ENCODE measurements at regions not wholly inside any gene's neighbourhood (a gene's known extent, or its start where the extent isn't known, plus 50 kb on each side); places are given as distances from the start of the nearest gene placed in this dataset.

DNA sequence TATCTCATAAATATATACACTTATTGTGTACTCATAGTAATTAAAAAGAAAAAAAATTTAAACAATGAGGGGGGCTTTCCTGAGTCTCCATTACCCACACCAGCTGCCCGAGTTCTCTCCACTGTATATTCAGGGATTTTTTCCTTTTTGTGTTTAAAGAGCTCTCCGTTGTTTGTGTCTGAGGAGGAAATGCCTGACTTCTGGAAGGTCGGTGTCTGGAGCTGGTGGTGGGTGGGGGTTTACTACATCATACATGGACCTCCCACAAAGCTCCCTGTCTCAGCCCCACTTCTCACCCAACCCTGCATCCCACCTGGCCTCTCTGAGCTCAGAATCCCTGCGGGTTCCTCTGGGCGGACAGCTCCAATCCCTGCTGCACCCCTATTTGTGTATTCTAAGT, 64.1 kb upstream of the ETV3 start:
- DNase-seq = no peak

DNA sequence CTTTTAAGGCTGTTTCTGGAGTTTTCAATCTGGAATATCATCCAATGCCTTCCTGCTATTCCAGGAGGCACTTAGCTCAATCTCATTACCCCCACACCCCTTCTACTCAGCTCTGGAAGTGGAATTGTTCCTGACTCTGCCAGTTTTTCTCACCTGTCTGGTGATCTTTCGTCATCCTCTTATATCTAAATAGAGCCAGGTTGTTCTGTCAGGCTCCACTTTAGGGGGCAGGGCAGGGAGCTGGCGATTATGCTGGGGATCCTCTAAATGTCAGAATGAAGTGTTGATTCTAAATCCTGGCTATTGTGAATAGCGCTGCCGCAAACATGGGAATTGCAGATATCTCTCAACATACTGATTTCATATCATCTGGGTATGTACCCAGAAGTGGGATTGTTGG, 63.6 kb upstream of the ETV3 start:
- peak; percentile 27 for DNase-seq

DNA sequence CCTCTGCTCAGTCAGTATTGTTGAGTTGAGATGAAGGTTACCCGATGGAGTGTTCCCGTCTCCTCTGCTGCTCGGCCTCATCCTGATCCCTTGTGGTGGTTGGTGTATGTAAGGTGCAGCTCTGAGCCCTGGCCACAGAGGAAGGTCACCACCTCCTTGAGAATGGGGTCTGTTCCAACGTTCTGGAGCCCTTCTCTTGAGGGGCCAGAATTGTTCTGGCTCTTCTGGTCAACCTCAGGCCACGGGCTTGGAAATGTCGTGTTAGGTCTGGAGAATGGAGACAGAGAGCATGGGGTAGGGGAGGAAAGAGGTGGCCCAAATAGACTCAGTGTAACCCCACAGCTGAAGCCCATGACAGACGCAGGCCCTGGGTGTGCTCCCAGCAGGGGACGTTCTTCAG, 62.3 kb upstream of the ETV3 start:
- no peak for DNase-seq

DNA sequence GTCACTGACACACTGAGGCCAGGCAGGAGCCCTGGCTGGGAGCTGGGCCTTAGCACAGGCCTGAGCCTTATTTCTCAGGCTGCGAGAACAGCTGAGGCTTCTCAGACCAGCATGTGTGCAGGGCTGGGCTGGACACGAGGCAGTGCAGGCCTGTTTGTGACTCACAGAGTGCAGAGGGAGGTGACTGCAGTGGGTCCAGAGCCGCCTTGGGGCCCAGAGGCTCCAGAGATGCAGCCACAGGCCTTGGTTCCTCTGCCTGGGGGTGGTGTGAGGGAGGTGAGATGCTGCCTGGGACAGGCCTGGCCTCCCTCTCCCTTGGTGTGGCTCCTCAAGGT, 61.2 kb upstream of the ETV3 start:
- DNase-seq = no peak

DNA sequence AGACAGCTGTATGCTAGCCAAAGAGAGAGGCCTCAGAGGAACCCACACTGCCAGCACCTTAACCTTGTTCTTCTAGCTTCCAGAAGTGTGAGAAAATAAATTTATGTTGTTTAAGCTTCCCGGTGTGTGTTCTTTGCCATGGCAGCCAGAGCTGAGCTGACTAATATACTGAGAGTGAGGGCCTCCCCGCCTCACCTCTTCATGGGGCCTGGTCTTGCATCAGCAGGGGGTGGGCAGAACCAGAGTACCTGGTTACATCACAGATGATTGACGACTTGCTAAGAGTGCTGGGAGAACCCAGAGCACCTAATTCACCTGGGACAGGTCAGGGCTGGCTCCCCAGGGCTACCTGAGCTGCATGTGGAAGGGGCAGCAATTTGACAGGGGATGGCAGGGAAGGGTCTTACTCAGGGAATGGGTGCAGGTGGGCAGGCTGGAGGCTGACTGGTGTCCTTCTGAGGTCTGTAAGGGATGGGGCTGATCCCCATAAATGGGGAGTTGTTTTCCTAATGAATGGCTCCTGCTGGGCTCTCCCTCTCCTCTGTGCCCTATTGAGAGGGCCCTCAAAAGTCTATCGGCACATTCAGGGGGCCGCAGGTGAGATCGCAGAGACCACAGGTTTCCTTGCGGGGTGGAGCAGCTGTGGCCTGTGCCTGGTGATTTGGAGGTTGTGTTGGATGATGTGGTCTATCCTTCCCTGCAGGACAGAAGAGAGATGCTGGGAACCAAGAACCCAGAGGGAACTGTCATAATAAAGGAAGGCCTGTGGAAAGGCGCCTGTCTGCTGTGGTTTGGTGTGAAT, 60.6 kb upstream of the ETV3 start:
- peak; percentile 41 for DNase-seq

DNA sequence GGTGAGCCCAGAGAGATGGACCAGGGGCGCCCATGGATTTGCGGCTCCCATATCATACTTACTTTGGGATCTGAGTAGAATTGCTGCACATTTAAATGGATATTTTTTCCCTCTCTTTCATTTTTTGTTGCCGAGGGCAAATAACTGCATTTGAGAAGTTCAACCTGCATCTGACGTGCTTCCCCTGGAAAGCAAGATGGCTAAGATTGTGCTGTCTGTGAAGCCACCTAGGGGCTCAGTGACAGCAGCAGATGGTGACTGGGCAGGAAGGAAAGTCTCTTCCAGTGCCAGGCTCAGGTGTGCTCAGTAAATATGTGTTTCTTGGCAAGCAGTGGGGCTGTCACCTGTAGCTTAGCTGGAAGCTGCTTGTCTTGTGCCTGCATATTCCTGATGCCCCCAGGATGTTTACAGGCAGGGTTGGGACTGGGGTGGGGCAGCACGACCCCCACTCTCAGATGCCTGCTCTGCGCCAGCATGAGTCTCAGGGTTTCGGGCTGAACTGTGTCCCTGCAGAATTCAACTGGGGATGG, 59.8 kb upstream of the ETV3 start:
- DNase-seq = peak; percentile 3

DNA sequence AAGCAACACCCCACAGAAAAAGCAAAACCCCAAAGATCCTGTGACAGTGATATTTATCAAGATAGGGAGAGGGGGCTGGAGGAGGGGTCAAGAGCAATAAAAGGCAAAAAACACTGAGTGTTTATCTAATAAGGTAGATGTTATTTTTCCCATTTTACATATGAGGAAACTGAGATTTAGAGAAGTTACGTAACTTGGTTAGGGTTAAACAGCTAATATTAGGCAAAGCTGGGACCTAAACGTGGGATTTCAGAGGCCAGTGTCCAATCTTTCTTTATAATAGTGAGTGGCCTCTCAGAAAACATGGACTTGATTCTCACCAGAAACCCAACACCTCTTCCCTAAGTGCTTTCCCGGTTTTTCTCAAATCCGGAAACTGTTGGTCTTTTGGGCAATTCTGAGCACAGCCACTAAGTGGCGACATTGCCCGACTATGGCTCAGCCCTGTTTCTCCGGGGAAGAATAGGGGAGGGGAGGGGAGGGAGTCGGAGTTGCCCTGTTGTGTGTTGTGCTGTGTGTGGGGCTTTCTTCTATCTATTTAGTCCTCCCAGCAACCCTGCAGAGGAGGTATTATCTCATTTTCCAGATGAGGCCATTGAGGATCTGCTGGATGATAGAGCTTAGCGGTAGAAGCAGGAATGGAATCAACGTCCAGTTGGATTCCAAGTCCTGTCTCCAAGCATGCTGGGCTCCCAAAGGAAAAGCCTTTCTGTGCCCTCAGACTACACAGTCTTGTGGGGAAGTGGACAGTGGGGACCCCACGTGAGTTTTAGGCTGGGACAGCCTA, 58.7 kb upstream of the ETV3 start:
- peak; percentile 17 for DNase-seq

DNA sequence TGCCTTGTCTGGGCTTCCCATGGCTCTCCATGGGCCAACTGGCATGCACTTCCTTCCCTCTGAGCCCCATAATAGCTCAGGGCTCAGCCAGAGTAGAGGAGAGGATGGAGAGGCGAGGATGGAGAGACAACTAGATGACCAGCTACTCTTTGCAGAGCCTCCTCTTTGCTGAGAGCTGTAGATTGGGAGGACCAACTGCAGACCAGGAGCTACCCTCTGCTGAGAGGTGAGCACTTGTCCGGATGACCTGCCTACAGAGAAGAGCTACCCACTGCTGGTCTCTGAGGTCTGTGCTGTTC, 58.0 kb upstream of the ETV3 start:
- DNase-seq = no peak

DNA sequence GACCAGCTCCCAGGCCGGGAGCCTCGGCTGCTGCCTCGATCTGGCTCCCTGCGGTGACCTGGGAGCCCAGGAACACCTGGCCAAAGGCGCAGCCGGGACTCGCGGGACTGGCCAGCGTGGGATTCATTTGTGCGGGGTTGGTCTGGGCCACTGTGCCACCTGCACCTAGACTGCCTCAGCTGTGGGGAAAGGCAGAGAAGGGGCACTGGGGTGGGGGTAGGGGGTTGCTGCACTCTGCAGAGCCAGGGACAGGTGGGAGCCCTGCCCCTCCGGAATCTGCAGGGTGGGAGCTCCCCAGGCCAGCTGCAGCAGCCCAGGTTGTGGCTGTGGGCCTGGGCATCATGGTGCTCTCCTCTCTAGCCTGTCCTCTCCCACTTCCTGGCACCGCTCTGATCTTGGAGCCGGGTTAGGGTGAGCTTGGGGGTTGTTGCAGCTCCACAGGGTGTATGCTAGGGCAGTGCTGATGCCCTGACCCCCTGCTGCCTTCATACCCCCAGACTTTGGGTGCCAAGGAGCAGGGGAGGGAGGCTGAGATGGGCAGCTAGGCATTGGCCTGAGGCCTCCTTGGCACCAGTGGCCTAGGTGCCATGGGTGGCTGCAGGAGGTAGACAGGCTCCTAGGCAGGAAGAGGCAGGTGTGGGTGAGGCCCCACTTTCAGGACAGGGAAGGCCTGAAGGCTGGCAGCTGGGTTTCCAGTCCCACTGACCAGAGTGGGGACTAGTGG, 57.5 kb upstream of the ETV3 start:
- no peak for DNase-seq

DNA sequence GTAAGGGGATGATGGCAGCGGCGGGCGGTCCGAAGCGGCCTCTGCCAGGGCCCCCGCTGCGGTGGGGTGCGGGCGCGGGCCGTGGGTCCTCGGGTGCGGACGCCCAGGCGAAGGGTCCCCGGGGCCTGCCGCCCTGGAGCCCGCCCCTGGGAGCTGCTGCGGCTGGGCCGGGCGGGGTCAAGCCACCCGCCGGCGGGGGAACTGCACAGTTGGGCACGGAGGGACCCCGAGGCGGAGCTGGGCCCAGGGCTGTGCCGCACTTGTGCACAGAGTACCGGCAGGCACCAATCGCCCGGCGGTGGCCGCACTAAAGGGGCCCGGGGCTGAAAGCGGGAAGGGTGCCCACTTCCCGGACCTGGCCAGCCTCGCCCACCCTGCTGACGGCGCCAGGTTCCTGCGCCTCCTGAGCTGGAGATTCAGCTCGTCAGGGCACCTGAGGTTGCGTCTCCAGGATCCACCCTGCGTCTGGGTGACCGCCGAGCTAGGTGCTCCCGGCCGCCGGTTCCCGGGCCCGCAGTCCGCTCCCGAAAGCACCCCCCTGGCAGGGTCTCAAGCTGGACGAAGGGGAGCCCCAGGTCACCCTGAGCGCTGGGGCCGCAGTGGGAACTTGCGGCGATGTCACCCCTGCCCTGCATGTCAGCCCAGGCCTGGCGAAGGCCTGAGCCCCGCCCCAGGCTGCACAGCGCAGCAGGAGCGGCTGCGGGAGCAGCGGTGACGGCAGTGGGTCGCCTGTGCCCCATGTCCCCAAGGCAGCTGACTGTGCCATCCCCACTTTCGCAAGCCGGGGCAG, 56.7 kb upstream of the ETV3 start:
- DNase-seq = no peak

DNA sequence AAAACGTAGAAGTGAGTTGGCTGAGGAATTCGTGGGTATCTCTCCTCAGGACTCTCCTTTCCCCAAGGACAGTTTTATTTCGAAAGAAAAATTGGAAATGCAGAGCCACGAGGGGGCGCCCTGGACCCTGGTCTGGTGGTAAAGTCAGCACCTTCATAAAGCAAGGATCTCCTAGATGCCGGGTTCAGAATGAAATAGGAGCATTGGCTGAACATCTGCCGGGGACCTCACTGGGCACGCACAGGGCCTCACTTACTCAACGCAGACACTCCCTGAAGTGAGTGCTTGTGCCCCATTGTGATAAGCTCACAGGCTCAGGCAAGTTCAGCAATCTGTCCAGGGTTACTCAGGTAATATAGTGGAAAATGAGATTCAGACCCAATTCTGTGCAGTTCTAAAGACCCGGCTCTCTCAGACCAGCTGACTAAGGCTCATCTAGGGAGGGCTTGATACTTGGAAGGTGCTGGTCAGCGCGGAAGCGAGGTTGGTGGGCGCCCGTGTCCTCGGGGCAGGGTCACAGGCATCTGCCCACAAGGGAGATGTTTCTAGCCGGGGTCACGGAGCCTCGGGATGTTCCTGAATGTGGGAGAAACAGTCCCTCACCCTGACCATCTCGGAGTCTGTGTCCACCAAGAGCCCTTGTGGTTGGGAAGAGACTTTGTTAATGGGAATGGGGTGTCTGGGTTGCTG, 55.7 kb upstream of the ETV3 start:
- DNase-seq = peak; percentile 66

DNA sequence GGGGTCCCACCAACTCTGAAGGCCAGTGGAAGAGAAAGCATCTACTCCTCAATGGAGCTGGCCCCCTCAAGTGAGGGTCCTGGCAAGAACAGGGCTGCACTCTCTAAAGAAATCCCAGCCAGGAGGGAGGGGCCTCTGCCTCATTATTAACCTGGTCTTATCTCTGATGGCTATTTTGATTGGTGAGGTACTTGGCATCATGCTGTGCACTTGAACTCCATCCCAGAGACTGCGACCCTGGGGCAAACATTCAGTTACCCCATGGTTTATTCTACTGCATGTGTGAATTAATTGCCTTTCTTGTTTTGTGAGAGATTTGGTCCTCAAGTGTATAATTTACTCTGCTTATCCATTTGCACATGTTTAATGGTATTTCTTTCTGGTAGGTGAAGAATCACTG, 55.0 kb upstream of the ETV3 start:
- peak; percentile 4 for DNase-seq

DNA sequence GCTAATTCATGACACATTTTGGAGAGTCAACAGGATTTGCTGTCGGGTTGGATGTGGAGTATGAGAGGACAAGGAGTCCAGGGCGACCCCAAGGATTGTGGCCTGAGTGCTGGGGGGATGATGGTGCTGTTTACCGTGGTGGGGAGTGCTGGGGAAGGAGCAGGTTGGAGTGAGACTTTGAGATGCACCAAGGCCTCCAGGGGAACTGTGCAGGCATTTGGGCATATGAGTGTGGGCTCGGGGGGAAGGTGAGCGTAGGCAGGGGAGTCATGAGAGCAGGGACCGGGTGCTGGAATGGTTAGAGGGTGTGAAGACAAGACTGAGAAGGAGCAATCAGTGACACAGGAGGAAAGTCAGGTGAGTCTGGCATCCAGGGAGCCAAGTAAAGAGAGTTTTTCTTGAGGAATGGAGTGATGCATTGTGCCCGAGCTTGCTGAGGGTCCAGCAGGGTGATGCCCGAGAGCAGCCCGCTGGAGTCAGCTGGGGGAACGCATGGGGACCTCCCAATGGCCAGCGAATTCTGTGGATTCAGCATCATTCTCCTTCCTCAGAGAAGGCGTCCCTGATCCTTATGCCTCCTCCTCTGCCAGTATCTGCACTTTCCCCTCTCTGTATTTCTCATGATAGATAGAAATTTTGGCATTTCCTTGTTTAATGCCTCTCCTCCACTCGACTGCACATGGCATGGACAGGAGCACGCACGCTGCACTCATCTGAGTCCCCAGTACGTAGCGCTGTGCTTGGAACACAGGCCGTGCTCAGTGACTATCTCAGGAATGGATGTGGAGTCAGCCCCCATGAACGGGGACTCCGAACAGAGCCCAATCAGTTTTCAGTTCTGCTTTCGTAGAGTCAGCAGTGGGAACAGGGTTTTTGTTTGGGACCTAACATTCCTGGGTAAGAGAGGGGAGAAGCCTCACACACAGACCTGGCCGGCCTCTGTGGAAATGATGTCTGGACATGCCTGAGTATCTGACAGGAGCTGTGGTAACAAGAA, 52.1 kb upstream of the ETV3 start:
- no peak for DNase-seq

DNA sequence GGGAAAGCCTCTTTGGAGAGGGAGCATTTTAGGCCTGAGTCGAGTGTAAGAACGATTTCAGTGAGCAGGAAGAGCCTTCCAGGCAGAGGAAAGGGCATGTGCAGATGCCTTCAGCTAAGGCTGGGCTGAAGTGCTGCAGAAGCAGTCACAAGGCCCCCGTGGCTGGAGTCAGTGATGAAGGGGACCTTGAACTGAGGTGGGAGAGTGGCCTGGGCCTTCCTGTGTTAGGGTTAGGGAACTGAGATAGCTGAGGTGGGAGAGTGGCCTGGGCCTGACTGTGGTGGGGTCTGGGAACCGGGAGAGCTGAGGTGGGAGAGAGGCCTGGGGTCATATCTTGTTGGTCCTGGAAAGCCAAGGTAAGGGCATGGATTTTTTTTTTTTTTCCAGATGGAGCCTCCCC, 50.9 kb upstream of the ETV3 start:
- no peak for DNase-seq
